ENCODE measurements at regions not wholly inside any gene's neighbourhood (a gene's known extent, or its start where the extent isn't known, plus 50 kb on each side); places are given as distances from the start of the nearest gene placed in this dataset.

DNA sequence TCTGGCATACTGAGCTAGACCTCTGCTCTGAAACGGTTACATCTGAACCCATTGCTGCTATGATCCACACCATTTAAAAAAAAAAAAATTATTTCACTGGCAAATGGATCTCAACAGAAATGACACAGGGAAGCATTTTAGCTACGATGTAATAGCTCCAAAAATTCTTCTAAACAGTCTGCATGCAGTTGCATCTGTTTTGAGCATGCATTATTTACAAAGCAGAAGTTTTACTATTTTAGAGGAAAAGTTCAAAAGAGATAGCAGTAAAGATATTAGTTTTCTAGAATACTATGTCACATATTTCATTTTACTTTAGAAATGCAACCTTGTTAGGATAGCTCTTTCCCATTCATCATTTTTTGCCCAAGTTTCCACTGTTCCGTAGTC, 265.7 kb downstream of the MEIS1 start:
- TF ChIP-seq, protein P1, sequence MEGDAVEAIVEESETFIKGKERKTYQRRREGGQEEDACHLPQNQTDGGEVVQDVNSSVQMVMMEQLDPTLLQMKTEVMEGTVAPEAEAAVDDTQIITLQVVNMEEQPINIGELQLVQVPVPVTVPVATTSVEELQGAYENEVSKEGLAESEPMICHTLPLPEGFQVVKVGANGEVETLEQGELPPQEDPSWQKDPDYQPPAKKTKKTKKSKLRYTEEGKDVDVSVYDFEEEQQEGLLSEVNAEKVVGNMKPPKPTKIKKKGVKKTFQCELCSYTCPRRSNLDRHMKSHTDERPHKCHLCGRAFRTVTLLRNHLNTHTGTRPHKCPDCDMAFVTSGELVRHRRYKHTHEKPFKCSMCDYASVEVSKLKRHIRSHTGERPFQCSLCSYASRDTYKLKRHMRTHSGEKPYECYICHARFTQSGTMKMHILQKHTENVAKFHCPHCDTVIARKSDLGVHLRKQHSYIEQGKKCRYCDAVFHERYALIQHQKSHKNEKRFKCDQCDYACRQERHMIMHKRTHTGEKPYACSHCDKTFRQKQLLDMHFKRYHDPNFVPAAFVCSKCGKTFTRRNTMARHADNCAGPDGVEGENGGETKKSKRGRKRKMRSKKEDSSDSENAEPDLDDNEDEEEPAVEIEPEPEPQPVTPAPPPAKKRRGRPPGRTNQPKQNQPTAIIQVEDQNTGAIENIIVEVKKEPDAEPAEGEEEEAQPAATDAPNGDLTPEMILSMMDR (IDR thresholded peaks at IDR 0.05) = no peak
- no peaks in the 10 kb centered on the region for H3K4me1 Mint-ChIP-seq (ENCODE audit: unreplicated experiment)
- peaks cover 41% of the 10 kb centered on the region for H3K27me3 Mint-ChIP-seq (ENCODE audit: unreplicated experiment)
- H3K9me3 Mint-ChIP-seq (ENCODE audit: unreplicated experiment) = no peaks in the 10 kb centered on the region
- H3K36me3 Mint-ChIP-seq (ENCODE audit: unreplicated experiment) = no peaks in the 10 kb centered on the region
- DNase-seq (ENCODE audit: extremely low spot score, unreplicated experiment) = no peak
- no peak overlapping the region for H3K27ac Mint-ChIP-seq (ENCODE audit: unreplicated experiment)
- H3K4me3 Mint-ChIP-seq (ENCODE audit: unreplicated experiment) = no peak overlapping the region

DNA sequence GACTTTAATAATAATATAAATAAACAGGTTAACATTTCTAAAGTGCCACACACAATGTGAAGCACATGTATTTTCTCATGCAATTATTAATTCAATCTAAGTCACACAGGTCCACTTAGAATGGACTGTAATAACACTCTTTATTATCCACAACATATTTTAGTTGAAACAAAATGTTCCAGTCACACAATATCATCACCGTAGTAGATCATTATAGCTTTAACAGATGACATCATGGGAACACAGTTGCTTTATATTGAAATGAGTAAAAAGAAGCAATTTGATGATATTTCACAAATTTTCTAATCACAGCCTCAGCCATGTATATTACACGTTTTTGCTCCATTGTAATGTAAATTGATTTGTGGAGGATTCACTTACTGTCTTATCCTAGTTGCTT, 266.3 kb downstream of the MEIS1 start:
- Mint-ChIP-seq H3K27me3 (ENCODE audit: unreplicated experiment) (peaks cover 40% of the 10 kb centered on the region), H3K4me3 (ENCODE audit: unreplicated experiment) (no peak overlapping the region), H3K27ac (ENCODE audit: unreplicated experiment) (no peak overlapping the region), H3K9me3 (ENCODE audit: unreplicated experiment) (no peaks in the 10 kb centered on the region), H3K36me3 (ENCODE audit: unreplicated experiment) (no peaks in the 10 kb centered on the region), H3K4me1 (ENCODE audit: unreplicated experiment) (no peaks in the 10 kb centered on the region)
- no peak for DNase-seq (ENCODE audit: extremely low spot score, unreplicated experiment)
- TF ChIP-seq, protein P1 (IDR thresholded peaks at IDR 0.05) = no peak

DNA sequence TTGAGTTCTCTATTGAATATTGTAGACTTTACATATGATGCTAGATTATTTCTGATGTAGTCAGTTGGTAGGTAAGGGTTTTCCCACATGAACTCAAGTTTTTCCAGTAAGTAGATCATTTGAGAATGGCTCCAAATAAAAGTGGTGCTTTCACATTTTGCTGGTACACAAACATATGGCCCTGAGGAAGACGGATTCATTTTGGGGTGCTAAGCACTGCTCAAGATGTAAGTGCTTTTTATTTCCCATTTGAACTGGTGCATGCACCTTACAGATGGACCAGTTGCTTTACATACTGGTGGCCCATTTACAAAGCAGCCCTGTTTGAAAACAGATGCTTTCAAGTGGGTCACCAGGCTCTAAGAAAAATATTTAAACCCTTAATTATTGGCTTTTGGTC, 266.7 kb downstream of the MEIS1 start:
- no peak overlapping the region for H3K4me3 Mint-ChIP-seq (ENCODE audit: unreplicated experiment)
- H3K9me3 Mint-ChIP-seq (ENCODE audit: unreplicated experiment) = no peaks in the 10 kb centered on the region
- H3K27ac Mint-ChIP-seq (ENCODE audit: unreplicated experiment) = no peak overlapping the region
- H3K27me3 Mint-ChIP-seq (ENCODE audit: unreplicated experiment) = peaks cover 40% of the 10 kb centered on the region
- DNase-seq (ENCODE audit: extremely low spot score, unreplicated experiment) = no peak
- no peaks in the 10 kb centered on the region for H3K36me3 Mint-ChIP-seq (ENCODE audit: unreplicated experiment)
- TF ChIP-seq, protein P1 (IDR thresholded peaks at IDR 0.05) = no peak
- no peaks in the 10 kb centered on the region for H3K4me1 Mint-ChIP-seq (ENCODE audit: unreplicated experiment)

DNA sequence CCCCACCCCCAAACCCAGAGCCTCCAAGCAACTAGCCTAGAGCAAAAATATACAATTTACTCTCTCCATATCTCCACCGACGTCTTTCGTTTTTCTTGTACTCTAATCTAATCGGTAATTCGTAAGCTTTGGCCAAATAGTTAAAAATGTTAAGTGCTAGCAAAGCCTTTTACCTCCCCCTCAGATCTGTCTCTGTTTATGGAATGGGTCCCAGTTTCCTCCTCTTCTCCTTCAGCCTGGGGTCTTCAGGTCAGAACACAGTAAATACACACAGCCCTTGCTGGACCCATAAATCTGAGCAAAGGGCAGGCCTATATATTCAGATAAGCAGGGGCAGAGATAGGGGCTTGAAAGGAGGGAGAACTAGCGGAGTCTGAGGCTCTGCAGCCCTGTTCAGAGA, 267.4 kb downstream of the MEIS1 start:
- Mint-ChIP-seq H3K9me3 (ENCODE audit: unreplicated experiment) (no peaks in the 10 kb centered on the region), H3K4me1 (ENCODE audit: unreplicated experiment) (no peaks in the 10 kb centered on the region)
- no peak for DNase-seq (ENCODE audit: extremely low spot score, unreplicated experiment)

DNA sequence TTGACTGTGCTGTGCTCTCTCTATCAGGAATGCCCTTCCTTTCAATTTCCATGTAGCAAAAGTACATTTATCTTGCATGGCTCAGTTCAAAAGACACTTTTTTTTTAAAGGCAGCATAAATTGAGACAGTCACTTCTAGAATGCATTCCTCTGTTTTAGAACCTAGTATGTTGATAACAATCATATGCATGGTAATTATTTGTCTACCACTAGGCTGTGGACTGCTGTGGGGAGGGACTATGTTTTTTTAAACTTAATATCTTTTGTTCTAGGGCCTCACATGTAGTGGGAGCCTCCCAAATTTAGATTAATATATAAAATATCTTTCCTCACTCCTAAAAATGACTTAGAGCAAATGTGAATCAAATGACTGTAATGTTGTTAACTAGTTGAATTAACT, 269.9 kb downstream of the MEIS1 start:
- no peak for DNase-seq (ENCODE audit: extremely low spot score, unreplicated experiment)
- no peak overlapping the region for H3K27ac Mint-ChIP-seq (ENCODE audit: unreplicated experiment)
- no peaks in the 10 kb centered on the region for H3K36me3 Mint-ChIP-seq (ENCODE audit: unreplicated experiment)
- no peaks in the 10 kb centered on the region for H3K9me3 Mint-ChIP-seq (ENCODE audit: unreplicated experiment)
- no peak overlapping the region for H3K4me3 Mint-ChIP-seq (ENCODE audit: unreplicated experiment)
- H3K27me3 Mint-ChIP-seq (ENCODE audit: unreplicated experiment) = peaks cover 25% of the 10 kb centered on the region
- TF ChIP-seq, protein P1 (IDR thresholded peaks at IDR 0.05) = no peak
- H3K4me1 Mint-ChIP-seq (ENCODE audit: unreplicated experiment) = no peaks in the 10 kb centered on the region

More for the DNA sequence above, 267.4 kb downstream of the MEIS1 start:
- Mint-ChIP-seq H3K4me3 (ENCODE audit: unreplicated experiment) (no peak overlapping the region), H3K27ac (ENCODE audit: unreplicated experiment) (no peak overlapping the region), H3K27me3 (ENCODE audit: unreplicated experiment) (peaks cover 39% of the 10 kb centered on the region), H3K36me3 (ENCODE audit: unreplicated experiment) (no peaks in the 10 kb centered on the region)
- TF ChIP-seq, protein P1 (IDR thresholded peaks at IDR 0.05) = no peak
